GM23248 (cell line): ENCODE measurements at regions not wholly inside any gene's neighbourhood (a gene's known extent, or its start where the extent isn't known, plus 50 kb on each side); places are given as distances from the start of the nearest gene placed in this dataset.

Source experiments
- EZH2 ChIP-seq: fragments of 200-600 bp; sonication (generic); IDR thresholded peaks from 2 replicates; pipeline ENCODE4 v1.6.1; 2018; ENCODE audit warnings: antibody characterized with exemption, mild to moderate bottlenecking; ENCODE audit not compliant: insufficient read depth, poor library complexity, severe bottlenecking
- EZH2phosphoT487 ChIP-seq: fragments of 200-600 bp; sonication (generic); IDR thresholded peaks from 2 replicates; pipeline ENCODE4 v1.6.1; 2018; ENCODE audit warnings: antibody characterized with exemption, moderate library complexity, mild to moderate bottlenecking, low read depth; ENCODE audit not compliant: insufficient read depth

DNA sequence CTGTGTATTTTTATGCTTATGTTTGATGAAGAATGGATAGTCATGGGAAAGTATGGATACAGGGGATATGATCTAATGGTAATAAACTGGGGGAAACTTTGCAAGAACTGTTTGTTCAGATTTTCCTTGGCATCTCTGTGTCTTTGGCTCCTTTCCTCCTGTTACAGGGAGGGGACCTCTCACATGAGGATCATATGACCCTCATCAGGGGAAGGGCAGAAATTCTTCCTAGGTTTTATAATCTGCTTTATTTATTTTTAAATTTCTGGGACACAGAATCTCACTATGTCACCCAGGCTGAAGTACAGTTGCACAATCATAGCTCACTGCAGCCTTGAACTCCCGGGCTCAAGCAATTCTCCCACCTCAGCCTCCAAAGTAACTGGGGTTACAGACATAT lies 526.5 kb downstream of the CCER1 start:
- TF ChIP-seq EZH2: no peak
- no peak for TF ChIP-seq EZH2phosphoT487
